ENCODE measurements at regions not wholly inside any gene's neighbourhood (a gene's known extent, or its start where the extent isn't known, plus 50 kb on each side); places are given as distances from the start of the nearest gene placed in this dataset.

DNA sequence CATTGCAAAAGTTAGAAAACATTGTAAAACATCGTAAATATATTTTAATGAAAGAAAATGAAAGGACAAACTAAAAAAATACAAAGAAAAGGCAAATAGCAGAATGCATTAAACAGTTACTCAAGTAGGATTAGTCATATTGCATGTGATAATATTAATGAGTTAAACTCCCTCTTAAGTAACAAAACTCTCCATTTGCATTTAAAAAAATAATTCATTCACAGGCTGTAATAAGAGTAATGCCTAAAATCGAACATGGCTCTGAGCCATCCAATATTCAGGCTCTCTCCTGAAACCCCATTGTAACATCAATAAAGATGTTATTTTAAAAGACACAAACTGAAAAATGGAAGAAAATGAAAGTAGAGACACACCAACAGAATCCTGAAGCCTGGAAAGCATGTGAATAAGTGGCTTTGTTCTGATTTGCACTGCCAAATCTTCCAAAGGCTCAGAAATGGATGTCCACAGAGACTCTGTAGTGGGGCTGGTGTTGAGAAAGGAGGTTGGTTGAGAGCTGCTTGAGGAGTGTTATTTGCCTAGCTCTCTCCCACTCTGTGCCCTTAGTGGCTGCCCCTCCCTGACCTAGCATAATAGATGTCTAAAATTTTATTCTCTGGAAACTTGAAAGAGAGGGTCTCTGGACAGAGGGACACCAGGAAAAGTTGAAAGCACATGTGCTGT is 268.3 kb upstream of the MEOX2 start:
- no peak for DNase-seq
- intact Hi-C loops (cut with DNase I), result no loop called here

DNA sequence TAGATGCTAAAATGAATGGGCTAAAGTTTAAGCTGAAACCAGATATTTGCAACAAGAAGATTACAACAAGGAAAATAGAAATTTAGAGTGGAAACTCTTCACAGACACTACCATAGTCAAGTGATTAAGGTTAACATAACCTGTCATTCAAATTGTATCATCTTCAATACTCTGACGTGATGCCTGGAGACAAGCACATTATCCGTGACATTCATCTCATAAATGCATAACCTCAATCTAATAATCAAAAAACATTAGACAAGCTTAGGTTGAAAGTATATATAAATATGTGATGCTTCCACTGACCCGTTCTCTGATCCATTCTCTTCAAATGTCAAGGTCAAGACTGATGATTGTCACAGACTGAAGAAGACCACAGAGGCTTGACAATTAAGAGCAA is 263.8 kb upstream of the MEOX2 start:
- intact Hi-C loops (cut with DNase I), result no loop called here
- no peak for DNase-seq

DNA sequence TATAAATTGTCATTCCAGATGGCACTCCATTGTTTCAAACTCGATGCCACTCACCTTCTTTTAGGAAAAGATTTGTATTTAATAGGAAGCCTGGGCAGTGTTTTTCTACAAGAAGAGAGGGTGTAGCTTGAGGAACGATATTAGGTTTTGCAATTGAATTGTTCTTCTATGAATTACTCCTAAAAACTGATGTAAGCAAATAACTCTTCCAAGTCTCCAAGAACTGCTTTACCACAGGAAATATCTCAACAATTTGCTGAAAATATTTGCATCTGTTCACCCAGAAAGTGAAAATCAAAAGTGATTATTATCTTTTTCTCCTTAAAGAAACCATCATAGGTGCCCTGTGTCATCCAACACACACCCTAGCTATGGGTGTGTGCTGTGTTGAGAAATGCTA is 261.3 kb upstream of the MEOX2 start:
- intact Hi-C loops (cut with DNase I), result no loop called here
- DNase-seq, result no peak

GRCh38 chr7:15938115-15938514 is 251.6 kb upstream of the MEOX2 start:
- intact Hi-C loops (cut with DNase I), result no loop called here

DNA sequence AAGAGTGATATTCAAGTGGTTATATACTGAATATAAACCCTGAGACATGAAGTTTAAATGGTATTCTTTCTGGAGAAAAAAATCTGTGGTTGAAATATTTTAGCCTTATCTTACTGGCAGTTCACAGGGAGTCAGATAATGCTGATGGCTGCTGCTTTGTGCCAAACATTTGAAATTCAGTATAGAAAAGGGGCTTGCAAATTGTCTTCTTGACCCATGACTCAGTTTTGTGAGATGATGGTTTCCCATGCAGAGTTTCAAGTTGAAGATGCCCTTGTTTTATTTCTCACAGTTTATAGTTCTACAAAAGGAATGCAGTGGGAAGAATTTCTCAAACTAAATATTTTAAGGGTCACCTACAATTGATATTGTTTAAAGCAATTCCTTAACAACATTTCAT is 251.1 kb upstream of the MEOX2 start:
- intact Hi-C loops (cut with DNase I), result no loop called here
- no peak for DNase-seq

More at GRCh38 chr7:15938115-15938514, 251.6 kb upstream of the MEOX2 start:
- no peak for DNase-seq

- intact Hi-C loops (cut with DNase I), result no loop called here
- DNase-seq, result no peak
These were observed 250.5 kb upstream of the MEOX2 start for GRCh38 chr7:15936991-15937390.

DNA sequence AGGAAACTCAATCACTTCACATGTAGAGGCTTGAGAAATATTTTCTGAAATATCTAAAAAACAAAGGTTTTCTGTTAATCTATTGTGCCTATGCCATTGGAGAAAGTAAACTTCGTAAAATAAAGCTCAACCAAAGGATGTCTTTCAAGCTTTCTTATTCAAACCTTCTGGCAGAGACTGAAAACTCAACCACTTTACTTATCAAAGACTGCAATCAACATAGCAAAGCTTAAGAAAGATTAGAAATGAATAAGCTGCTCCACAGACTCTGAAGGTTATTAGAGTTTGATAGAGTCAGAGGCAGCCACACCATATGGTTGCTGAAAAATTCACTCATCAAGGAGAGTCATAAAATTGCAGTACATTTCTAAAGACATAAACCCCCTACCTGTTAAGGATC is 245.8 kb upstream of the MEOX2 start:
- no peak for DNase-seq
- intact Hi-C loops (cut with DNase I), result no loop called here

DNA sequence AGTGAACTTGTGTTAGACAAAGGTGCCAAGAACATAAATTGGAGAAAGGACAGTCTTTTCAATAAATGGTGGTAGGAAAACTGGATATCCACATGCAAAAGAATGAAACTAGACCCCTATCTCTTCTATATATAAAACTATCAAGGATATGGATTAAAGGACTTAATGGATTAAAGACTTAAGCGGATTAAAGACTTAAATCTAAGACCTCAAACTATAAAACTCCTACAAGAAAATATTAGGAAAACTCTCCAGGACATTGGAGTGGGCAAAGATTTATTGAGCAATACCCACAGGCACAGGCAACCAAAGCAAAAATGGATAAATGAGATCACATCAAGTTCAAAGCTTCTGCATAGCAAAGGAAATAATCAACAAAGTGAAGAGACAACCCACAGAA is 242.9 kb upstream of the MEOX2 start:
- intact Hi-C loops (cut with DNase I), result no loop called here
- no peak for DNase-seq

DNA sequence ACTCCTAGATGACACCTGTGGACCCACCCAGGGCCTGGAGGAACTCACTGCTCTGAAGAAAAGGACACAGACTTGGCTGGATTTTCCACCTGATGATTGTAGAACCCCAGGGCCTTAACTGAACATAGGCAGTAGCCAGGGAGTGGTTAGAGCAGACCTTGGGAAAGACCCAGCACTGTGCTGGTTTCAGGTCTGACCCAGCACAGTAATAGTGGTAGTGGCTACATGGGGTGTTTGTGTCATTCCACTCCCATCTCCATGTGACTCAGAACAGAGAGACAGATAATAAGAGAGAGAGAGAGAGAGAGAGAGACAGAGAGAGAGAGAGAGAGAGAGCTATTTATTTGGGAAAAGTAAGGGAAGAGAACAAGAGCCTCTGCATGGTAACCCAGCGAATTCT is 239.1 kb upstream of the MEOX2 start:
- intact Hi-C loops (cut with DNase I), result no loop called here
- DNase-seq, result no peak

GRCh38 chr7:15924910-15925309 is 238.4 kb upstream of the MEOX2 start:
- DNase-seq, result no peak

GRCh38 chr7:15922002-15922401 is 235.5 kb upstream of the MEOX2 start:
- no peak for DNase-seq
- intact Hi-C loops (cut with DNase I), result no loop called here

More at GRCh38 chr7:15924910-15925309, 238.4 kb upstream of the MEOX2 start:
- intact Hi-C loops (cut with DNase I), result no loop called here

- intact Hi-C loops (cut with DNase I), result no loop called here
- no peak for DNase-seq
These were observed 235.1 kb upstream of the MEOX2 start for GRCh38 chr7:15921576-15921975.

DNA sequence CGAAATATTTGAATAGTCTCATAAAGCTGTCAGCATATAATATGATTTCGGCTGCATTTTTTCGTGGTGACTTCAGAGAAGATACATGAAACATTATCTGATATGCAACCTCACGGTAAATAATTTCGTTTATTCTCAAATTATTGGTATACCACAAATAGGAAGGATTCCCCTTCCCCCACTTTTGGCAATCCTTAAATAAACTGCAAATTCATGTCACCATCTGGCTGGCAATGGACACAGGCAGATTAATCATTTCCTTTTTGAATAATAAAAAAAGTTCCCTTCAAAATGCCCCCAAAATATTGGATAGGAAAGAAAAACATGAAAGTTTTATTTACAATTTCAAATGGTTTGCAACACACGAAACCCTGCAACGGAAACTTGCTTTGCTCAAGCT is 234.5 kb upstream of the MEOX2 start:
- intact Hi-C loops (cut with DNase I), result no loop called here
- no peak for DNase-seq

GRCh38 chr7:15916681-15917380 is 230.3 kb upstream of the MEOX2 start:
- DNase-seq, result no peak
- intact Hi-C loops (cut with DNase I), result no loop called here

DNA sequence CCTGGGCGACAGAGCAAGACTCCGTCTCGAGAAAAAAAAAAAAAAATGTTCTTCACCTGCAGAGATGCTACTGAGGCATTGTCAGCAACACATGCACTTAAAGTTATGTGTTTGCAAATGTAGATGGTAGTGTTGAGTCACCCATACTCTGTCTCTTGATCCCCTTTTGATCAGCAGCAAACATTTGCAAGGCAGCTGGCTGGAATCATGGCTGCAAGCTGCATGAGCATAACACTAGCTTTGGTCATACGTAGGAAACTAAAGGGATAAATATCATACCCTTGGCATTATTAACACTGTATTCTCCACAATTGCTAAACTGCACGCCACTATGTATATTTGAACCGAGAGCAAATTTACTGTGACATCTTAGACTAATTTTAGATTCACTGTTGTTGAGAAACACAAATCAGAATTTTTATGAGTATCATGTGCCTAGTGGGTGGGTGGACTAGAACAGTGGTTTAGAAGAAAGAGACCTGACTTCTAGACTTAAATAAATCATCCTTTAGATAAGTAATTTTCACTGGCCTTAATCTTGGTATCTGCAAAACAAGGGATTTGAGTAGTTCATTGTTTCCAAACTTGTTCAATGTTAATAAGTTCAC is 229.3 kb upstream of the MEOX2 start:
- DNase-seq, result no peak
- intact Hi-C loops (cut with DNase I), result no loop called here

GRCh38 chr7:15914611-15915010 is 228.1 kb upstream of the MEOX2 start:
- DNase-seq, result no peak
- intact Hi-C loops (cut with DNase I), result no loop called here

DNA sequence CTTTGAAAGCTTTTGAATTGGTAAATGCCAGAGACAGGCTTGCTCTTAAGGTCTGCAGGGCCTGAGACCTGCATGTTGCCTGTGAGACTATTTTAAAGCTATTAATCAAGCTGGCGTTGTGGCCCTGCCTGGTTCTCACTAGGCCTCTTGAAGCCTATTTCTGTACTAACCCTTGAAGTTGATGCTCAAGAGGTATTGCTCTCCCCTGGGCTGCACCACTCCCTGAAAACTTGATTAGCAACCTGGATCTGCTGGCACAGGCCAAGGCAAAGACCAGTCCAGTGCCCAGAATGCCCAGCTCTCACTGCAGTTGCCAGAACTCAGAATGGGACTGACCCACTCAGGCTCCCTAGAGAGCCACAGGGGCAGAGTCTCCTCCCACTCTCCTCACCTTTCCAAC is 220.0 kb upstream of the MEOX2 start:
- DNase-seq, result no peak
- intact Hi-C loops (cut with DNase I), result no loop called here

DNA sequence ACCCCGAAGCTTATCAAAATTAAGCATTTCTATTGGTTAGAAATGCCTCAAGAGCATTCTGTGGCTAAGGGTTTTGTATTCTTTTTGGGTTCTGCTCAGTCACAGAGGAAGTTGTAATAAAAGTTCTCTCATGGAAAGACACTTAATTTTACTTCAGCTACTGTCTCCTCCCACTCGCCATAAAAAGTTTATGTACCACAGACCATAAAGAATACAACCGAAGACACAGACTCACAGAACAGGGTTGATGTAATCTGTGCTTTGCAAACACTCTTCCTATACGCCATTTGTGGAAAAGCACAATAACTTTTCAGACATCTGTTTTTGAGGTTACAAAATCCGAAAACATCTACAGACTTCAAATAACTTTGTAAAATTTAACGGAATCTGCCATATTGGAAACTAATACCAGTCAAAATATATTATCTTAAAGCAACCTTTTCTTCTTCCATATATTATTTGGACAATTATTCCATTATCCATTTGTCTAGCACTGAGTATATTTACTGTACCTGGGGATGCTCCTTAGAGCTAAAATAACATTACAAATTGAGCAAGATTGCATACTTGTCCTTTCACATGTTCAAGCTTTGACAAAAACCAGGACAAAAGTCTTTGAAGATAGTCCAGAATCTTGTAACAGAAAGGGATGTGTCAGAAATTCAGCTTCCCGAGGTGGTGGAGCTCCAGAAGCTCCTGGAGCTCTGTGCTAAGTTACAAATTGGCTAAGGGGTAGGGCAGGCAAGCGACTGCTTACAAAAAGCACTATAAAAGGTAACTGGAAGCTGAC is 219.0 kb upstream of the MEOX2 start:
- DNase-seq, result no peak
- intact Hi-C loops (cut with DNase I), result no loop called here

GRCh38 chr7:15891151-15891881 is 204.8 kb upstream of the MEOX2 start:
- DNase-seq, result no peak
- intact Hi-C loops (cut with DNase I), result no loop called here

DNA sequence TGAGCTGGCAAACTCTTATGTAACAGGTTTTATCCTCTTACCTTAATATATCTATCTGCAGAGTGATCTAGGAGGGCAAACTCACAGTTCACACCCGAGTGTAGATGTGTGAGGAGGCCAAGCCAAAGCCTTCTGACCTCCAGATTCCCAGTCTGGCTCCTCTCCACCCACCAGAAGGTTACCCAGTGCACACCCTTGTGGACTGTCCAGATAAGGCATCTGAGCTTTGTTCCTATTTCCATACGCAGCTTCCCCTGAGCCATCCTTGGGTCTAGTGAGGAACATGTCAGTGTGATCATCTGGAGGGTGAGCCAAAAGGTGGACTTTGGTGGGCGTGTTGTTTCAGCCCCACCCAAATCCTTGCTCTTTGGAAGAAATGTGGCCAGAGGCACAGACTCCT is 203.0 kb upstream of the MEOX2 start:
- intact Hi-C loops (cut with DNase I), result no loop called here
- DNase-seq, result no peak

GRCh38 chr7:15888090-15888489 is 201.6 kb upstream of the MEOX2 start:
- intact Hi-C loops (cut with DNase I), result no loop called here
- DNase-seq, result no peak
